Neuronal stem cell (in vitro differentiated cells): ENCODE measurements at regions not wholly inside any gene's neighbourhood (a gene's known extent, or its start where the extent isn't known, plus 50 kb on each side); places are given as distances from the start of the nearest gene placed in this dataset.

Source experiments
- DNase-seq: peaks from one replicate; pipeline ENCODE4 v3.0.0-alpha.2; 2013; ENCODE audit warnings: low spot score
- H2AFZ ChIP-seq: one replicate; pipeline ENCODE4 v1.6.1; 2013; ENCODE audit warnings: mild to moderate bottlenecking, low read length, inconsistent platforms
- H2AK5ac ChIP-seq: 2 replicates; pipeline ENCODE4 v1.6.1; 2013; ENCODE audit warnings: low read depth, mild to moderate bottlenecking, inconsistent platforms, low read length, moderate library complexity, mixed read lengths
- H2BK120ac ChIP-seq: 2 replicates; pipeline ENCODE4 v1.6.1; 2013; ENCODE audit warnings: low read depth, mild to moderate bottlenecking, inconsistent platforms, low read length, moderate library complexity, mixed read lengths
- H2BK12ac ChIP-seq: one replicate; pipeline ENCODE4 v1.6.1; 2013; ENCODE audit warnings: low read length, inconsistent platforms
- H2BK15ac ChIP-seq: 2 replicates; pipeline ENCODE4 v1.6.1; 2013; ENCODE audit warnings: mild to moderate bottlenecking, low read length, inconsistent platforms, mixed read lengths
- H2BK5ac ChIP-seq: one replicate; pipeline ENCODE4 v1.6.1; 2013; ENCODE audit warnings: inconsistent platforms, mild to moderate bottlenecking, low read length, moderate library complexity
- H3K14ac ChIP-seq: one replicate; pipeline ENCODE4 v1.6.1; 2013; ENCODE audit warnings: low read length, inconsistent platforms
- H3K18ac ChIP-seq: 2 replicates; pipeline ENCODE4 v1.6.1; 2013; ENCODE audit warnings: low read length, inconsistent platforms
- H3K23ac ChIP-seq: 2 replicates; pipeline ENCODE4 v1.6.1; 2013; ENCODE audit warnings: low read depth, mild to moderate bottlenecking, mixed read lengths, low read length, inconsistent platforms; ENCODE audit not compliant: poor library complexity
- H3K27ac ChIP-seq: replicated peaks from 3 replicates; pipeline ENCODE4 v1.5.1; 2013; ENCODE audit warnings: low read length, inconsistent platforms
- H3K27me3 ChIP-seq, 3 experiments: 2 replicates each; pipeline ENCODE4 v1.6.1; 2013; ENCODE audit warnings: low read length in 3 of 3, mild to moderate bottlenecking in 2 of 3, inconsistent platforms in 1 of 3, low read depth in 1 of 3, mixed read lengths in 1 of 3, moderate library complexity in 1 of 3; ENCODE audit not compliant: control insufficient read depth in 3 of 3, insufficient read depth in 3 of 3
- H3K36me3 ChIP-seq, 2 donors: replicated peaks in 1 of 2; 2 replicates each; pipeline ENCODE4 v1.6.1; 2013; ENCODE audit warnings: low read length in 2 of 2; ENCODE audit not compliant: control insufficient read depth in 2 of 2, insufficient read depth in 2 of 2
- H3K4ac ChIP-seq: 2 replicates; pipeline ENCODE4 v1.6.1; 2013; ENCODE audit warnings: inconsistent platforms, mild to moderate bottlenecking, low read length, moderate library complexity
- H3K4me1 ChIP-seq, 2 donors: 1 replicate in 1 of 2; 2 replicates in 1 of 2; pipeline ENCODE4 v1.6.1; 2013; ENCODE audit warnings: low read length in 2 of 2, low read depth in 1 of 2; ENCODE audit not compliant: control insufficient read depth in 2 of 2, insufficient read depth in 1 of 2
- H3K4me2 ChIP-seq: one replicate; pipeline ENCODE4 v1.6.1; 2013; ENCODE audit warnings: mild to moderate bottlenecking, low read length, inconsistent platforms; ENCODE audit not compliant: insufficient read depth, poor library complexity, severe bottlenecking
- H3K4me3 ChIP-seq, 2 donors: 2 replicates each; pipeline ENCODE4 v1.5.1; 2013; ENCODE audit warnings: low read length in 2 of 2, mild to moderate bottlenecking in 2 of 2, inconsistent platforms in 1 of 2, moderate library complexity in 1 of 2
- H3K79me1 ChIP-seq: one replicate; pipeline ENCODE4 v1.6.1; 2013; ENCODE audit warnings: low read depth, mild to moderate bottlenecking, inconsistent platforms, low read length, moderate library complexity
- H3K9ac ChIP-seq: one replicate; pipeline ENCODE4 v1.6.1; 2013; ENCODE audit warnings: mild to moderate bottlenecking, low read depth, low read length, inconsistent platforms; ENCODE audit not compliant: poor library complexity
- H3K9me3 ChIP-seq, 2 donors: replicated peaks in 1 of 2; 2 replicates each; pipeline versions ENCODE3 to v1.6.1; 2013; ENCODE audit warnings: low read length in 2 of 2, mild to moderate bottlenecking in 2 of 2, inconsistent platforms in 1 of 2, low read depth in 1 of 2, mixed read lengths in 1 of 2, moderate library complexity in 1 of 2; ENCODE audit not compliant: control insufficient read depth in 2 of 2, insufficient read depth in 1 of 2
- H4K8ac ChIP-seq: one replicate; pipeline ENCODE4 v1.6.1; 2013; ENCODE audit warnings: low read depth, mild to moderate bottlenecking, inconsistent platforms, low read length, moderate library complexity
- H4K91ac ChIP-seq: one replicate; pipeline ENCODE4 v1.6.1; 2013; ENCODE audit warnings: low read length, low read depth, mild to moderate bottlenecking, inconsistent platforms; ENCODE audit not compliant: poor library complexity
- WGBS, 2 donors: extraction: QIAGEN DNeasy Blood & Tissue Kit; methylation state at CpG; one replicate each; pipeline ENCODE4 v1.1.7; 2013; ENCODE audit warnings: missing lambda C conversion rate in 2 of 2, mixed read lengths in 1 of 2; ENCODE audit not compliant: insufficient read length in 2 of 2, insufficient replicate concordance in 1 of 2; ENCODE audit errors: extremely low coverage in 2 of 2; 5-methylcytosine and 5-hydroxymethylcytosine counted together

DNA sequence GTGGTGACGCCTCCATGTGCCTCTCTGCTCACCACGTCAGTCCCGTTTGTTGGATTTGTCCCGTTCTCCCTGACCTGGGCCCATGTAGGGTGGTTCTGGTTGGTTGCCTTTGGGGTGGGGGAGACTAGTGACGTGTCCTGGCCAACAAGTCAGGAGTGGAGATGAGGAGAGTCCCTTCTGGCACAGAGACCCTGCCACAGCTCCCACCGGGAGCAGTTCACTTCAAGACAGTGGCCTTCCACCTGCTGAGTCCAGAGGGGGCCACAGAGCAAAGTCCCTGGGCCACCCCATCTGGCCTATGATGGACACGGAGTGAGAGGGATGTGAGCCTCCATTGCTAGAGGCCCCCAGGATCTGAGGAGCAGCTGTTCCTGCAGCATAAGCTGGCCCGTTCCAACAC lies 405.6 kb downstream of the TCERG1L start:
- Histone ChIP-seq H2AFZ (no peak overlapping the region), H3K27me3 (peaks cover 0 to 1% (median 0%) of the 10 kb centered on the region in 3 experiments), H3K4ac (no peak overlapping the region)

DNA sequence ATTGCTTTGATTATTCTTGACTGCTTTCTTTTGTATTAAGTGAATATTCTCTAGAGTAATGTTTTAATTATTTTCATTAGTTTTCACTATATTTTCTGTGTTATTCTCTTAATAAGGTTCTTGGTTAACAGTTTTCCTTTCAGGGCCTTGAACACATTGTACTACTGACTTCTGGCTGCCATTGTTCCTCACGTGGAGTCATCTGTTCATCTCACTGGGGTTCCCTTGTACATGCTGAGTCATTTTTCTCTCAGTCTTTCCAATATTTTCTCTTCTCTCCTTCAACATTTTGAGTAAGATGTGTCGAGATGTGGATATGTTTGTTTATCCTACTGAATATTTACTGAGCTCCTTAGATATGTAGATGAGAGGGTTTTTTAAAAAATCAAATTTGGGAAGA lies 400.7 kb downstream of the TCERG1L start:
- no CpG with 5 or more reads among the region's 2 CpGs for whole genome bisulfite sequencing, 2 donors
- H2BK5ac ChIP-seq, result no peak overlapping the region

More for the DNA sequence above, 405.6 kb downstream of the TCERG1L start:
- H4K91ac ChIP-seq, result no peak overlapping the region
- peaks cover 0 to 1% of the 10 kb centered on the region in 2 donors for H3K9me3 ChIP-seq
- DNase-seq, result no peak
- H4K8ac ChIP-seq, result no peak overlapping the region
- H3K36me3 ChIP-seq, result no peaks in the 10 kb centered on the region
- peak overlapping the region; percentile 50 for H3K18ac ChIP-seq
- no peak overlapping the region for H2BK12ac ChIP-seq
- no peak overlapping the region for H3K9ac ChIP-seq
- no peaks in the 10 kb centered on the region for H3K79me1 ChIP-seq
- no peak overlapping the region for H2BK120ac ChIP-seq
- H3K27ac ChIP-seq, result no peak overlapping the region
- no peak overlapping the region for H3K4me2 ChIP-seq
- H3K23ac ChIP-seq, result no peak overlapping the region
- H2AK5ac ChIP-seq, result no peak overlapping the region
- H3K4me1 ChIP-seq, result no peaks in the 10 kb centered on the region
- H2BK5ac ChIP-seq, result no peak overlapping the region
- no CpG with 5 or more reads among the region's 8 CpGs for WGBS, 2 donors
- peak overlapping the region in 1 of 2 donors; percentile 4 for H3K4me3 ChIP-seq
- H2BK15ac ChIP-seq, result no peak overlapping the region
- H3K14ac ChIP-seq, result no peak overlapping the region

DNA sequence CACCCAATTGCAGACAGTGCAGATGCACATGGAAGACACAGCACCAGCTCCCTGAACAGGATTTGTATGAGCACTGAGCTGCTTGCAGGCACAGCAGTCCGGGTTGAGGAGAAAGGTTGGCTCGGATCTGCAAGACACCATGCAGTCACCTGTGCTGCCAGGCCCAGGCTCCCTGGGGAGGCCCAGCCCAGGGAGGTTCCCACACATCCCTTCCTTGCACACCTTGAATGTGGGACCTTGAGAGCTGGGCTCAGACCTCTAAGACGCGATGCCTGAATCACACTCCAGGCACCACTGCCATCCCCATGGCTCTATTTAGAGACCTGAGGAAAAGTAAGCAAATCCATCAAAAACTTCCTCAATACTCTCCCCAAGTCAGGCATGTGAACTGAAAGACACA lies 397.7 kb downstream of the TCERG1L start:
- H3K9ac ChIP-seq, result no peak overlapping the region
- no peak overlapping the region for H4K8ac ChIP-seq
- H3K27me3 ChIP-seq, result no peaks in the 10 kb centered on the region
- H2AFZ ChIP-seq, result no peak overlapping the region
- no peak overlapping the region for H4K91ac ChIP-seq
- H3K79me1 ChIP-seq, result no peaks in the 10 kb centered on the region
- H3K4ac ChIP-seq, result no peak overlapping the region
- no peak overlapping the region for H2BK5ac ChIP-seq
- no peak overlapping the region for H3K18ac ChIP-seq
- H2AK5ac ChIP-seq, result no peak overlapping the region
- peaks cover 0 to 1% of the 10 kb centered on the region in 2 donors for H3K9me3 ChIP-seq
- no peak overlapping the region for H3K27ac ChIP-seq
- H3K4me3 ChIP-seq, result no peak overlapping the region
- no peak overlapping the region for H3K4me2 ChIP-seq
- no peak overlapping the region for H2BK12ac ChIP-seq
- DNase-seq, result no peak
- H3K14ac ChIP-seq, result no peak overlapping the region
- H3K4me1 ChIP-seq, result peaks cover 0 to 17% of the 10 kb centered on the region in 2 donors
- no peak overlapping the region for H2BK120ac ChIP-seq
- H3K36me3 ChIP-seq, result no peaks in the 10 kb centered on the region
- H2BK15ac ChIP-seq, result no peak overlapping the region
- no peak overlapping the region for H3K23ac ChIP-seq
- WGBS, 2 donors, result no CpG with 5 or more reads among the region's 4 CpGs

More for the DNA sequence above, 400.7 kb downstream of the TCERG1L start:
- Histone ChIP-seq H2AFZ (no peak overlapping the region), H3K9me3 (peaks cover 0 to 1% of the 10 kb centered on the region in 2 donors), H2AK5ac (no peak overlapping the region), H3K27me3 (no peaks in the 10 kb centered on the region), H2BK12ac (no peak overlapping the region), H3K9ac (no peak overlapping the region), H4K8ac (no peak overlapping the region), H3K18ac (no peak overlapping the region), H3K4me2 (no peak overlapping the region), H3K23ac (no peak overlapping the region), H4K91ac (no peak overlapping the region), H2BK120ac (no peak overlapping the region), H2BK15ac (no peak overlapping the region), H3K4ac (no peak overlapping the region), H3K14ac (no peak overlapping the region), H3K4me1 (peaks cover 0 to 17% of the 10 kb centered on the region in 2 donors), H3K4me3 (no peak overlapping the region), H3K36me3 (no peaks in the 10 kb centered on the region), H3K79me1 (no peaks in the 10 kb centered on the region), H3K27ac (no peak overlapping the region)
- DNase-seq, result no peak

GRCh38 chr10:130914367-130914766 lies 397.2 kb downstream of the TCERG1L start:
- H2BK120ac ChIP-seq, result no peak overlapping the region
- no peak overlapping the region for H3K27ac ChIP-seq
- no peak for DNase-seq
- H2AFZ ChIP-seq, result no peak overlapping the region
- H3K79me1 ChIP-seq, result no peaks in the 10 kb centered on the region
- H2BK5ac ChIP-seq, result no peak overlapping the region
- no peak overlapping the region for H2BK15ac ChIP-seq
- peaks cover 0 to 17% of the 10 kb centered on the region in 2 donors for H3K4me1 ChIP-seq
- H3K4me2 ChIP-seq, result no peak overlapping the region
- H3K23ac ChIP-seq, result no peak overlapping the region
- no peak overlapping the region for H3K18ac ChIP-seq
- no CpG with 5 or more reads among the region's 4 CpGs for whole genome bisulfite sequencing, 2 donors
- no peak overlapping the region for H3K9ac ChIP-seq
- no peak overlapping the region for H3K14ac ChIP-seq
- H2BK12ac ChIP-seq, result no peak overlapping the region
- no peaks in the 10 kb centered on the region for H3K27me3 ChIP-seq
- H3K4ac ChIP-seq, result no peak overlapping the region
- no peak overlapping the region for H2AK5ac ChIP-seq
- H3K9me3 ChIP-seq, result peaks cover 0 to 1% of the 10 kb centered on the region in 2 donors
- H4K8ac ChIP-seq, result no peak overlapping the region
- H4K91ac ChIP-seq, result no peak overlapping the region
- H3K4me3 ChIP-seq, result no peak overlapping the region
- no peaks in the 10 kb centered on the region for H3K36me3 ChIP-seq
